ENCODE measurements at regions not wholly inside any gene's neighbourhood (a gene's known extent, or its start where the extent isn't known, plus 50 kb on each side); places are given as distances from the start of the nearest gene placed in this dataset.

- Histone ChIP-seq H3K4me3 (ENCODE audit: low read depth in 1 of 3, low read length in 3 of 3) (no peak overlapping the region), H3K27ac (ENCODE audit: low read depth in 1 of 2, low read length in 2 of 2) (no peak overlapping the region), H3K9me3 (ENCODE audit: control insufficient read depth in 4 of 4, low read length in 3 of 4) (peaks cover 0 to 3% (median 0%) of the 10 kb centered on the region in 4 donors), H3K36me3 (ENCODE audit: control insufficient read depth in 4 of 4, insufficient read depth in 3 of 4, low read depth in 1 of 4, low read length in 3 of 4) (no peaks in the 10 kb centered on the region), H3K27me3 (ENCODE audit: control insufficient read depth in 4 of 4, insufficient read depth in 4 of 4, low read length in 3 of 4) (peaks cover 0 to 6% (median 1%) of the 10 kb centered on the region in 4 donors), H3K4me1 (ENCODE audit: control insufficient read depth in 4 of 4, insufficient read depth in 4 of 4, low read length in 3 of 4) (no peaks in the 10 kb centered on the region), H3K9ac (ENCODE audit: low read depth in 1 of 2, low read length in 2 of 2) (no peak overlapping the region)
- 84% methylated on average over 6 of the region's 6 CpGs for WGBS
- no peak for DNase-seq (ENCODE audit: low spot score)
- TF ChIP-seq FOXA1 (IDR thresholded peaks at IDR 0.05) (no peak), ATF3 (IDR thresholded peaks at IDR 0.05) (no peak)
- TF ChIP-seq, protein P1, sequence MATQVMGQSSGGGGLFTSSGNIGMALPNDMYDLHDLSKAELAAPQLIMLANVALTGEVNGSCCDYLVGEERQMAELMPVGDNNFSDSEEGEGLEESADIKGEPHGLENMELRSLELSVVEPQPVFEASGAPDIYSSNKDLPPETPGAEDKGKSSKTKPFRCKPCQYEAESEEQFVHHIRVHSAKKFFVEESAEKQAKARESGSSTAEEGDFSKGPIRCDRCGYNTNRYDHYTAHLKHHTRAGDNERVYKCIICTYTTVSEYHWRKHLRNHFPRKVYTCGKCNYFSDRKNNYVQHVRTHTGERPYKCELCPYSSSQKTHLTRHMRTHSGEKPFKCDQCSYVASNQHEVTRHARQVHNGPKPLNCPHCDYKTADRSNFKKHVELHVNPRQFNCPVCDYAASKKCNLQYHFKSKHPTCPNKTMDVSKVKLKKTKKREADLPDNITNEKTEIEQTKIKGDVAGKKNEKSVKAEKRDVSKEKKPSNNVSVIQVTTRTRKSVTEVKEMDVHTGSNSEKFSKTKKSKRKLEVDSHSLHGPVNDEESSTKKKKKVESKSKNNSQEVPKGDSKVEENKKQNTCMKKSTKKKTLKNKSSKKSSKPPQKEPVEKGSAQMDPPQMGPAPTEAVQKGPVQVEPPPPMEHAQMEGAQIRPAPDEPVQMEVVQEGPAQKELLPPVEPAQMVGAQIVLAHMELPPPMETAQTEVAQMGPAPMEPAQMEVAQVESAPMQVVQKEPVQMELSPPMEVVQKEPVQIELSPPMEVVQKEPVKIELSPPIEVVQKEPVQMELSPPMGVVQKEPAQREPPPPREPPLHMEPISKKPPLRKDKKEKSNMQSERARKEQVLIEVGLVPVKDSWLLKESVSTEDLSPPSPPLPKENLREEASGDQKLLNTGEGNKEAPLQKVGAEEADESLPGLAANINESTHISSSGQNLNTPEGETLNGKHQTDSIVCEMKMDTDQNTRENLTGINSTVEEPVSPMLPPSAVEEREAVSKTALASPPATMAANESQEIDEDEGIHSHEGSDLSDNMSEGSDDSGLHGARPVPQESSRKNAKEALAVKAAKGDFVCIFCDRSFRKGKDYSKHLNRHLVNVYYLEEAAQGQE (IDR thresholded peaks at IDR 0.05): no peak
Observed at GRCh38 chr2:129337076-129337475, 642.4 kb upstream of the RAB6C start.

DNA sequence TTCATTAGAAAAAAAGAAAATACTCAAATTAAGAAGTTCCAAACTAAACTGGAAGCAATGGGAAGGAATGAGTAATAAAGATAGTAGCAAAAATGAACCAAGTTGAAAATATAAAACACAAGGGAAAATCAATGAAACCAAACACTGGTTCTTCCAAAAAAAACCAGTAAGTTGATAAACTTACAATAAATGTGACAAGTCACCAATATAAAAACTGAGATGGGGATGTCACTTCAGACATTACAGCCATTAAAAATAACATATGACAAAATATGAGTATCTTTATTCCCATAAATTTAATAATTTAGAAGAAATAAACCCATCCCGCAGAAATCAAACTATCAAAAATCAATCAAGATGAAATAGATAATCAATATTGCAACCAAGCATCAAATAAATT lies 633.9 kb upstream of the RAB6C start:
- H3K4me1 ChIP-seq (ENCODE audit: control insufficient read depth in 4 of 4, insufficient read depth in 4 of 4, low read length in 3 of 4): no peaks in the 10 kb centered on the region
- WGBS: 87% methylated on average over 1 of the region's 1 CpG
- no peaks in the 10 kb centered on the region for H3K36me3 ChIP-seq (ENCODE audit: control insufficient read depth in 4 of 4, insufficient read depth in 3 of 4, low read depth in 1 of 4, low read length in 3 of 4)
- H3K9ac ChIP-seq (ENCODE audit: low read depth in 1 of 2, low read length in 2 of 2): no peak overlapping the region
- TF ChIP-seq HNF4A (conservative IDR thresholded peaks at IDR 0.05) (no peak), MAX (IDR thresholded peaks at IDR 0.05) (no peak), FOXA1 (IDR thresholded peaks at IDR 0.05) (no peak), YY1 (IDR thresholded peaks at IDR 0.05) (no peak), SP1 (IDR thresholded peaks at IDR 0.05) (no peak), HNF4G (IDR thresholded peaks at IDR 0.05) (no peak), CTCF (IDR thresholded peaks at IDR 0.05; ENCODE audit: low read depth, low read length, missing input control) (no peak), GABPA (IDR thresholded peaks at IDR 0.05 in 1 of 2, conservative IDR thresholded peaks at IDR 0.05 in 1 of 2) (no peak), JUND (IDR thresholded peaks at IDR 0.05) (no peak), RXRA (IDR thresholded peaks at IDR 0.05) (no peak), NR2F2 (IDR thresholded peaks at IDR 0.05) (no peak), ATF3 (IDR thresholded peaks at IDR 0.05) (no peak), RAD21 (IDR thresholded peaks at IDR 0.05) (no peak), FOXA2 (IDR thresholded peaks at IDR 0.05) (no peak), EGR1 (IDR thresholded peaks at IDR 0.05; ENCODE audit: low read depth in 2 of 2) (no peak), TAF1 (conservative IDR thresholded peaks at IDR 0.05) (no peak)
- TF ChIP-seq, protein P1 (IDR thresholded peaks at IDR 0.05): no peak
- TF ChIP-seq, protein P2, sequence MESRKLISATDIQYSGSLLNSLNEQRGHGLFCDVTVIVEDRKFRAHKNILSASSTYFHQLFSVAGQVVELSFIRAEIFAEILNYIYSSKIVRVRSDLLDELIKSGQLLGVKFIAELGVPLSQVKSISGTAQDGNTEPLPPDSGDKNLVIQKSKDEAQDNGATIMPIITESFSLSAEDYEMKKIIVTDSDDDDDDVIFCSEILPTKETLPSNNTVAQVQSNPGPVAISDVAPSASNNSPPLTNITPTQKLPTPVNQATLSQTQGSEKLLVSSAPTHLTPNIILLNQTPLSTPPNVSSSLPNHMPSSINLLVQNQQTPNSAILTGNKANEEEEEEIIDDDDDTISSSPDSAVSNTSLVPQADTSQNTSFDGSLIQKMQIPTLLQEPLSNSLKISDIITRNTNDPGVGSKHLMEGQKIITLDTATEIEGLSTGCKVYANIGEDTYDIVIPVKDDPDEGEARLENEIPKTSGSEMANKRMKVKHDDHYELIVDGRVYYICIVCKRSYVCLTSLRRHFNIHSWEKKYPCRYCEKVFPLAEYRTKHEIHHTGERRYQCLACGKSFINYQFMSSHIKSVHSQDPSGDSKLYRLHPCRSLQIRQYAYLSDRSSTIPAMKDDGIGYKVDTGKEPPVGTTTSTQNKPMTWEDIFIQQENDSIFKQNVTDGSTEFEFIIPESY (IDR thresholded peaks at IDR 0.05): no peak
- H3K27me3 ChIP-seq (ENCODE audit: control insufficient read depth in 4 of 4, insufficient read depth in 4 of 4, low read length in 3 of 4): peaks cover 0 to 6% (median 0%) of the 10 kb centered on the region in 4 donors
- H3K9me3 ChIP-seq (ENCODE audit: control insufficient read depth in 4 of 4, low read length in 3 of 4): peaks cover 0 to 3% (median 0%) of the 10 kb centered on the region in 4 donors
- no peak for DNase-seq (ENCODE audit: low spot score)
- no peak overlapping the region for H3K27ac ChIP-seq (ENCODE audit: low read depth in 1 of 2, low read length in 2 of 2)
- H3K4me3 ChIP-seq (ENCODE audit: low read depth in 1 of 3, low read length in 3 of 3): no peak overlapping the region

Data from liver (tissue), 8 donors.